H1 (cell line): ENCODE measurements at regions not wholly inside any gene's neighbourhood (a gene's known extent, or its start where the extent isn't known, plus 50 kb on each side); places are given as distances from the start of the nearest gene placed in this dataset.

Experiments
- CTCF ChIA-PET: fragments of 300-600 bp; sonication (Branson Sonifier 250); formaldehyde crosslinking; loops from one replicate; lab custom pipeline; 2021; ENCODE audit not compliant: partially characterized antibody; lab: Charles Lee
- POLR2A ChIA-PET: fragments of 300-600 bp; sonication (Branson Sonifier 250); formaldehyde crosslinking; loops from one replicate; lab custom pipeline; 2021; ENCODE audit warnings: inconsistent platforms; ENCODE audit not compliant: partially characterized antibody; lab: Charles Lee
- DNase-seq, 2 experiments: peaks; one replicate each; pipeline versions ENCODE4 v3.0.0 to v3.0.0-alpha.2; 2010 to 2022; ENCODE audit warnings: low spot score in 2 of 2, low read depth in 1 of 2, mixed read lengths in 1 of 2
- FAIRE-seq: peaks from 2 replicates; lab custom pipeline; 2011; peaks lifted over from hg19 to GRCh38; lab: Jason Lieb, UNC
- H2AFZ ChIP-seq: 2 replicates; pipeline ENCODE4 v1.8.1; 2012; ENCODE audit warnings: low read length, inconsistent platforms
- H2AK5ac ChIP-seq: 2 replicates; pipeline ENCODE4 v1.6.1; 2013; ENCODE audit warnings: low read depth, low read length
- H2BK120ac ChIP-seq: replicated peaks from 2 replicates; pipeline ENCODE3; 2013; ENCODE audit warnings: low read depth, low read length, inconsistent platforms
- H2BK12ac ChIP-seq: 2 replicates; pipeline ENCODE4 v1.6.1; 2013; ENCODE audit warnings: low read depth, low read length
- H2BK15ac ChIP-seq: 2 replicates; pipeline ENCODE4 v1.6.1; 2013; ENCODE audit warnings: low read length
- H2BK20ac ChIP-seq: 2 replicates; pipeline ENCODE4 v1.6.1; 2013; ENCODE audit warnings: low read length
- H2BK5ac ChIP-seq: 2 replicates; pipeline ENCODE4 v1.6.1; 2013; ENCODE audit warnings: low read depth, low read length
- H3K14ac ChIP-seq: 2 replicates; pipeline ENCODE4 v1.6.1; 2013; ENCODE audit warnings: inconsistent platforms; ENCODE audit not compliant: insufficient read length
- H3K18ac ChIP-seq: 2 replicates; pipeline ENCODE4 v1.6.1; 2013; ENCODE audit warnings: low read length; ENCODE audit errors: extremely low read depth
- H3K23ac ChIP-seq: 2 replicates; pipeline ENCODE4 v1.6.1; 2013; ENCODE audit warnings: inconsistent platforms; ENCODE audit not compliant: insufficient read length
- H3K23me2 ChIP-seq: 2 replicates; pipeline ENCODE4 v1.6.1; 2013; ENCODE audit warnings: low read depth, low read length
- H3K27ac ChIP-seq: 2 replicates; pipeline ENCODE4 v1.6.1; 2011; ENCODE audit warnings: low read depth, low read length, inconsistent platforms
- H3K27me3 ChIP-seq, 4 experiments: replicated peaks in 1 of 4; 1 replicate in 1 of 4; 2 replicates in 3 of 4; pipeline versions ENCODE4 v1.6.1 to v1.8.1; 2011 to 2013; ENCODE audit warnings: low read length in 3 of 4, mild to moderate bottlenecking in 3 of 4, inconsistent platforms in 2 of 4, mixed read lengths in 2 of 4, moderate library complexity in 1 of 4; ENCODE audit not compliant: control insufficient read depth in 3 of 4, insufficient read depth in 3 of 4; ENCODE audit errors: extremely low read depth in 1 of 4
- H3K36me3 ChIP-seq, 4 experiments: 2 replicates each; pipeline versions ENCODE4 v1.6.1 to v1.8.1; 2011 to 2013; ENCODE audit warnings: mild to moderate bottlenecking in 4 of 4, low read length in 3 of 4, moderate library complexity in 2 of 4, control low read depth in 1 of 4, inconsistent platforms in 1 of 4; ENCODE audit not compliant: insufficient read depth in 4 of 4, control insufficient read depth in 2 of 4
- H3K4ac ChIP-seq: replicated peaks from 2 replicates; pipeline ENCODE3; 2013; ENCODE audit warnings: low read length, low read depth, mixed read lengths, inconsistent platforms; ENCODE audit not compliant: insufficient read length
- H3K4me1 ChIP-seq, 4 experiments: replicated peaks in 1 of 4; 1 replicate in 1 of 4; 2 replicates in 3 of 4; pipeline versions ENCODE4 v1.6.1 to v1.8.1; 2011 to 2013; ENCODE audit warnings: low read length in 3 of 4, inconsistent platforms in 2 of 4, mixed read lengths in 1 of 4; ENCODE audit not compliant: insufficient read depth in 4 of 4, control insufficient read depth in 3 of 4
- H3K4me2 ChIP-seq, 2 experiments: 2 replicates each; pipeline versions ENCODE4 v1.6.1 to v1.8.1; 2011 to 2013; ENCODE audit warnings: low read depth in 2 of 2, low read length in 2 of 2, control low read depth in 1 of 2, inconsistent platforms in 1 of 2, mild to moderate bottlenecking in 1 of 2; ENCODE audit not compliant: insufficient read depth in 1 of 2
- H3K4me3 ChIP-seq, 4 experiments: fragments of 200-600, 300-600 bp in 1 of 4; sonication (generic), shearing (Covaris generic), sonication (Bioruptor Twin) in 1 of 4; 2 replicates each; pipeline versions ENCODE4 v1.5.1 to v1.8.1; 2011 to 2016; ENCODE audit warnings: low read length in 4 of 4, low read depth in 3 of 4, control low read depth in 2 of 4, inconsistent platforms in 2 of 4, mild to moderate bottlenecking in 2 of 4, mixed read lengths in 1 of 4, moderate library complexity in 1 of 4; ENCODE audit not compliant: insufficient read depth in 2 of 4; ENCODE audit errors: extremely low read depth in 1 of 4
- H3K56ac ChIP-seq: replicated peaks from 2 replicates; pipeline ENCODE3; 2013; ENCODE audit warnings: low read depth, mild to moderate bottlenecking, mixed read lengths, low read length, inconsistent platforms; ENCODE audit not compliant: insufficient read length
- H3K79me1 ChIP-seq: 2 replicates; pipeline ENCODE4 v1.6.1; 2013; ENCODE audit warnings: low read depth, low read length, control low read depth
- H3K79me2 ChIP-seq, 2 experiments: 2 replicates each; pipeline versions ENCODE4 v1.6.1 to v1.8.1; 2012 to 2013; ENCODE audit warnings: low read length in 2 of 2, mild to moderate bottlenecking in 2 of 2, inconsistent platforms in 1 of 2; ENCODE audit not compliant: insufficient read depth in 2 of 2, control insufficient read depth in 1 of 2
- H3K9ac ChIP-seq, 4 experiments: replicated peaks in 1 of 4; 1 replicate in 1 of 4; 2 replicates in 3 of 4; pipeline versions ENCODE4 v1.6.1 to v1.8.1; 2011 to 2013; ENCODE audit warnings: low read depth in 3 of 4, low read length in 3 of 4, control low read depth in 2 of 4, mild to moderate bottlenecking in 2 of 4, moderate library complexity in 2 of 4, inconsistent platforms in 1 of 4; ENCODE audit errors: extremely low read depth in 1 of 4
- H3K9me3 ChIP-seq, 2 experiments: 2 replicates each; pipeline versions ENCODE4 v1.6.1 to v1.8.1; 2012 to 2013; ENCODE audit warnings: mild to moderate bottlenecking in 2 of 2, moderate library complexity in 2 of 2, control low read depth in 1 of 2, inconsistent platforms in 1 of 2, low read depth in 1 of 2, low read length in 1 of 2, mixed read lengths in 1 of 2; ENCODE audit not compliant: insufficient read depth in 2 of 2
- H4K20me1 ChIP-seq, 2 experiments: replicated peaks in 1 of 2; 2 replicates each; pipeline versions ENCODE3 to v1.8.1; 2011 to 2013; ENCODE audit warnings: inconsistent platforms in 2 of 2, low read length in 2 of 2, mild to moderate bottlenecking in 1 of 2; ENCODE audit not compliant: insufficient read depth in 2 of 2, control insufficient read depth in 1 of 2
- H4K5ac ChIP-seq: 2 replicates; pipeline ENCODE4 v1.6.1; 2013; ENCODE audit warnings: low read length, low read depth, mixed read lengths, inconsistent platforms; ENCODE audit not compliant: insufficient read length
- H4K8ac ChIP-seq: 2 replicates; pipeline ENCODE4 v1.8.0; 2013; ENCODE audit warnings: mild to moderate bottlenecking, moderate library complexity, low read length, inconsistent platforms; ENCODE audit not compliant: insufficient read depth; ENCODE audit errors: extremely low read depth
- H4K91ac ChIP-seq: replicated peaks from 2 replicates; pipeline ENCODE3; 2013; ENCODE audit warnings: low read length, mixed read lengths, inconsistent platforms; ENCODE audit not compliant: insufficient read length
- ASH2L ChIP-seq: fragments of 200-600, 300-600 bp; sonication (generic); IDR thresholded peaks from one replicate; pipeline ENCODE4 v1.7.1; 2017; ENCODE audit warnings: low read length
- CBX5 ChIP-seq: fragments of 300-800, 300-1000 bp; sonication (generic); IDR thresholded peaks from 2 replicates; pipeline ENCODE4 v1.7.1; 2016; ENCODE audit warnings: antibody characterized with exemption, low read length, low read depth
- CEBPB ChIP-seq: IDR thresholded peaks from 2 replicates; pipeline ENCODE4 v1.6.1; 2012; ENCODE audit warnings: low read depth, low read length
- CHD1 ChIP-seq: IDR thresholded peaks from 2 replicates; pipeline ENCODE4 v1.6.1; 2012; ENCODE audit warnings: low read depth, low read length, improper control_type of control experiment
- CHD2 ChIP-seq: IDR thresholded peaks from 2 replicates; pipeline ENCODE4 v1.6.1; 2012; ENCODE audit warnings: low read length, improper control_type of control experiment
- CTBP2 ChIP-seq: IDR thresholded peaks from 2 replicates; pipeline ENCODE4 v1.7.0; 2011; ENCODE audit warnings: borderline replicate concordance, mild to moderate bottlenecking, moderate library complexity, mixed read lengths, low read length; ENCODE audit not compliant: insufficient read depth, insufficient read length
- EZH2 ChIP-seq: fragments of 200-600 bp; sonication (generic); IDR thresholded peaks from 2 replicates; pipeline ENCODE4 v1.7.1; 2012; ENCODE audit warnings: low read depth, mild to moderate bottlenecking, moderate library complexity, low read length, inconsistent platforms; ENCODE audit not compliant: severe bottlenecking
- FOSL1 ChIP-seq: IDR thresholded peaks from 2 replicates; pipeline ENCODE4 v1.6.1; 2011; ENCODE audit warnings: mild to moderate bottlenecking, low read depth, low read length, moderate library complexity; ENCODE audit not compliant: insufficient read depth
- HDAC6 ChIP-seq: IDR thresholded peaks from one replicate; pipeline ENCODE4 v1.7.1; 2012; ENCODE audit warnings: low read depth, mild to moderate bottlenecking, inconsistent platforms, low read length, moderate library complexity
- MAFK ChIP-seq: IDR thresholded peaks from 2 replicates; pipeline ENCODE4 v1.6.1; 2012; ENCODE audit warnings: low read depth, mild to moderate bottlenecking, improper control_type of control experiment, low read length
- POLR2A ChIP-seq, 2 experiments: IDR thresholded peaks; 1 replicate in 1 of 2; 2 replicates in 1 of 2; pipeline ENCODE4 v1.6.1; 2011; ENCODE audit warnings: low read depth in 2 of 2, low read length in 2 of 2, mild to moderate bottlenecking in 2 of 2; ENCODE audit errors: control extremely low read depth in 1 of 2
- POU5F1 ChIP-seq: IDR thresholded peaks from 2 replicates; pipeline ENCODE4 v1.6.1; 2011; ENCODE audit warnings: low read depth, mild to moderate bottlenecking, low read length, moderate library complexity
- RNF2 ChIP-seq: fragments of 200-900, 300-1000 bp; sonication (generic); IDR thresholded peaks from 2 replicates; pipeline ENCODE4 v1.7.1; 2016; ENCODE audit warnings: borderline replicate concordance, low read depth, mild to moderate bottlenecking, antibody characterized with exemption, low read length; ENCODE audit not compliant: poor library complexity, severe bottlenecking; ENCODE audit errors: missing control alignments
- SIRT6 ChIP-seq: IDR thresholded peaks from one replicate; pipeline ENCODE4 v1.7.1; 2012; ENCODE audit warnings: low read length, inconsistent platforms
- SUZ12 ChIP-seq: fragments of 200-600 bp; sonication (generic); IDR thresholded peaks from 2 replicates; pipeline ENCODE4 v1.6.1; 2012; ENCODE audit warnings: mild to moderate bottlenecking, inconsistent platforms, low read length, moderate library complexity, mixed read lengths
- TAF1 ChIP-seq: IDR thresholded peaks from 2 replicates; pipeline ENCODE4 v1.6.1; 2011; ENCODE audit warnings: mild to moderate bottlenecking, low read depth, low read length
- TCF12 ChIP-seq: IDR thresholded peaks from 2 replicates; pipeline ENCODE4 v1.6.1; 2011; ENCODE audit warnings: low read depth, mild to moderate bottlenecking, low read length

GRCh38 chr6:11890209-11890608 lies 111.6 kb upstream of the ADTRP start:
- H3K79me2 ChIP-seq, result no peaks in the 10 kb centered on the region
- no peak overlapping the region for H3K56ac ChIP-seq
- H3K9me3 ChIP-seq, result no peaks in the 10 kb centered on the region
- H2BK15ac ChIP-seq, result no peak overlapping the region
- no peak overlapping the region for H3K14ac ChIP-seq
- no peak overlapping the region for H3K4ac ChIP-seq
- no peaks in the 10 kb centered on the region for H3K23me2 ChIP-seq
- no peak overlapping the region for H4K5ac ChIP-seq
- H2BK12ac ChIP-seq, result no peak overlapping the region
- POLR2A ChIA-PET, result no interaction called here
- no peak overlapping the region for H2BK120ac ChIP-seq
- no peak overlapping the region for H2BK20ac ChIP-seq
- no peak overlapping the region for H2BK5ac ChIP-seq
- H3K9ac ChIP-seq, result no peak overlapping the region
- no peak for DNase-seq
- H3K4me1 ChIP-seq, result peaks cover 0 to 9% (median 3%) of the 10 kb centered on the region in 4 experiments; a peak in 2 of 7 replicates
- H3K4me3 ChIP-seq, result no peak overlapping the region
- no peaks in the 10 kb centered on the region for H3K79me1 ChIP-seq
- no peak overlapping the region for H3K18ac ChIP-seq
- H3K27me3 ChIP-seq, result no peaks in the 10 kb centered on the region
- no peak overlapping the region for H4K8ac ChIP-seq
- H4K20me1 ChIP-seq, result no peaks in the 10 kb centered on the region
- H3K23ac ChIP-seq, result no peak overlapping the region
- no peaks in the 10 kb centered on the region for H3K36me3 ChIP-seq
- H2AFZ ChIP-seq, result no peak overlapping the region
- TF ChIP-seq TAF1 (no peak), ASH2L (no peak), FOSL1 (no peak), SIRT6 (no peak), CTBP2 (no peak), CBX5 (no peak), RNF2 (no peak), CEBPB (no peak), EZH2 (no peak), HDAC6 (no peak), CHD1 (no peak), MAFK (no peak), SUZ12 (no peak), POU5F1 (no peak), POLR2A (IDR thresholded peaks at IDR 0.05; ENCODE audit: control extremely low read depth in 1 of 2, low read depth in 2 of 2, low read length in 2 of 2) (no peak), TCF12 (no peak), CHD2 (no peak)
- no peak overlapping the region for H4K91ac ChIP-seq
- no peak overlapping the region for H3K4me2 ChIP-seq
- CTCF ChIA-PET, result interaction anchor here (0.6 to 1.0 kb wide), 2 partner anchors 153 to 294 kb away, joined by 3 read pairs; no protein-coding TSS in a partner anchor
- no peak for FAIRE-seq
- no peak overlapping the region for H2AK5ac ChIP-seq
- no peak overlapping the region for H3K27ac ChIP-seq
